Osteocyte (in vitro differentiated cells): ENCODE measurements at regions not wholly inside any gene's neighbourhood (a gene's known extent, or its start where the extent isn't known, plus 50 kb on each side); places are given as distances from the start of the nearest gene placed in this dataset.
"Not testable (repeated sequence)": the region's sequence is repeated elsewhere in the genome, so short reads cannot be mapped to it uniquely, and the experiment has no call there.

Experiments
- DNase-seq: peaks from one replicate; pipeline ENCODE4 v3.0.0; 2021; ENCODE audit warnings: mixed read lengths; ENCODE audit not compliant: unreplicated experiment; ENCODE audit errors: extremely low spot score
- H3K27ac Mint-ChIP-seq: one replicate; pipeline ENCODE4 v1.8.0; 2021; ENCODE audit warnings: mild to moderate bottlenecking, mixed read lengths; ENCODE audit not compliant: unreplicated experiment
- H3K27me3 Mint-ChIP-seq: one replicate; pipeline ENCODE4 v1.8.0; 2021; ENCODE audit warnings: mixed read lengths; ENCODE audit not compliant: unreplicated experiment
- H3K36me3 Mint-ChIP-seq: one replicate; pipeline ENCODE4 v1.8.0; 2021; ENCODE audit warnings: mixed read lengths; ENCODE audit not compliant: unreplicated experiment
- H3K4me1 Mint-ChIP-seq: one replicate; pipeline ENCODE4 v1.8.0; 2021; ENCODE audit warnings: mixed read lengths; ENCODE audit not compliant: unreplicated experiment
- H3K4me3 Mint-ChIP-seq: one replicate; pipeline ENCODE4 v1.8.0; 2021; ENCODE audit warnings: mild to moderate bottlenecking, moderate library complexity, mixed read lengths; ENCODE audit not compliant: unreplicated experiment
- H3K9me3 Mint-ChIP-seq: one replicate; pipeline ENCODE4 v1.8.0; 2021; ENCODE audit warnings: mixed read lengths; ENCODE audit not compliant: unreplicated experiment
- CTCF ChIP-seq: fragments of 200-600 bp; sonication (generic); IDR thresholded peaks from 2 replicates; pipeline ENCODE4 v1.5.0; 2021; ENCODE audit warnings: antibody characterized with exemption, mild to moderate bottlenecking, moderate library complexity

GRCh38 chr5:28296254-28297013 lies 1258.0 kb upstream of the CDH9 start:
- H3K27me3 Mint-ChIP-seq: peaks cover 5% of the 10 kb centered on the region
- DNase-seq: no peak
- H3K4me3 Mint-ChIP-seq: no peak overlapping the region
- no peaks in the 10 kb centered on the region for H3K36me3 Mint-ChIP-seq
- H3K27ac Mint-ChIP-seq: no peak overlapping the region
- no peak for TF ChIP-seq CTCF
- no peaks in the 10 kb centered on the region for H3K4me1 Mint-ChIP-seq
- H3K9me3 Mint-ChIP-seq: peaks cover 8% of the 10 kb centered on the region

- not testable (repeated sequence) for DNase-seq, H3K36me3 Mint-ChIP-seq, H3K27ac Mint-ChIP-seq, H3K4me1 Mint-ChIP-seq, H3K4me3 Mint-ChIP-seq, H3K9me3 Mint-ChIP-seq
- H3K27me3 Mint-ChIP-seq: peaks cover 20% of the 10 kb centered on the region
Observed at GRCh38 chr5:28287021-28287420, 1248.6 kb upstream of the CDH9 start.

GRCh38 chr5:28286566-28286965 lies 1248.2 kb upstream of the CDH9 start:
- Mint-ChIP-seq H3K27ac (no peak overlapping the region), H3K27me3 (peaks cover 20% of the 10 kb centered on the region), H3K9me3 (no peaks in the 10 kb centered on the region), H3K4me1 (peaks cover 3% of the 10 kb centered on the region), H3K36me3 (no peaks in the 10 kb centered on the region), H3K4me3 (no peak overlapping the region)
- TF ChIP-seq CTCF: no peak
- DNase-seq: no peak

- peaks cover 24% of the 10 kb centered on the region for H3K27me3 Mint-ChIP-seq
- H3K4me3 Mint-ChIP-seq: no peak overlapping the region
- TF ChIP-seq CTCF: no peak
- H3K4me1 Mint-ChIP-seq: peaks cover 8% of the 10 kb centered on the region
- no peak for DNase-seq
- H3K27ac Mint-ChIP-seq: no peak overlapping the region
- no peaks in the 10 kb centered on the region for H3K36me3 Mint-ChIP-seq
- no peaks in the 10 kb centered on the region for H3K9me3 Mint-ChIP-seq
Observed at GRCh38 chr5:28284788-28285187, 1246.4 kb upstream of the CDH9 start.

GRCh38 chr5:28281351-28281750 lies 1243.0 kb upstream of the CDH9 start:
- H3K27me3 Mint-ChIP-seq: peaks cover 19% of the 10 kb centered on the region
- no peak for TF ChIP-seq CTCF
- no peaks in the 10 kb centered on the region for H3K9me3 Mint-ChIP-seq
- H3K36me3 Mint-ChIP-seq: no peaks in the 10 kb centered on the region
- H3K4me1 Mint-ChIP-seq: peaks cover 8% of the 10 kb centered on the region
- no peak overlapping the region for H3K4me3 Mint-ChIP-seq
- H3K27ac Mint-ChIP-seq: no peak overlapping the region
- no peak for DNase-seq
